22Rv1 (cell line): ENCODE measurements at regions not wholly inside any gene's neighbourhood (a gene's known extent, or its start where the extent isn't known, plus 50 kb on each side); places are given as distances from the start of the nearest gene placed in this dataset.

Experiments
- ZFX ChIP-seq: fragments of 450-650 bp; IDR thresholded peaks from 2 replicates; pipeline ENCODE4 v1.6.1; 2017; ENCODE audit warnings: antibody characterized with exemption, borderline replicate concordance
- TF ChIP-seq, protein P1 (sequence below): fragments of 450-650 bp; IDR thresholded peaks from 2 replicates; pipeline ENCODE4 v1.5.1; 2017; ENCODE audit warnings: mild to moderate bottlenecking

DNA sequence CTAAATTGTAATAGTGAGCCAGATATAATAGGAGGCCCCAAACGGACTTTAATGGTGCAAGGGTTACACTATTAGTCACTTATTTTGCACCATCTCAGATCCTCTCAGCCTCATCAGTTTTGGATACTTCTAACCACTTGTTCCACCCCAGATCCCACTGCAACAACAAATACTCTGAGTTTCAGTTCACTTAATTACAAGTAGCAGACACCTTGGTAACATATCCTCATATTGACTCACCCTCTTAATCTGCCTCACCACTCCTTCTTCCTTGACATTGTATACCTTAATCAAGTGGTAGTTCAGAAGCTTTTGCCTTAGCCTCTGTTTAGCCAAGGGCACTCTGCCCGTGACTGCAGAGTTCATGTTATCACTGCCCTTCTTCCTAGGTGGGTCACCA lies 256.1 kb upstream of the UBASH3B start:
- TF ChIP-seq, protein P1, sequence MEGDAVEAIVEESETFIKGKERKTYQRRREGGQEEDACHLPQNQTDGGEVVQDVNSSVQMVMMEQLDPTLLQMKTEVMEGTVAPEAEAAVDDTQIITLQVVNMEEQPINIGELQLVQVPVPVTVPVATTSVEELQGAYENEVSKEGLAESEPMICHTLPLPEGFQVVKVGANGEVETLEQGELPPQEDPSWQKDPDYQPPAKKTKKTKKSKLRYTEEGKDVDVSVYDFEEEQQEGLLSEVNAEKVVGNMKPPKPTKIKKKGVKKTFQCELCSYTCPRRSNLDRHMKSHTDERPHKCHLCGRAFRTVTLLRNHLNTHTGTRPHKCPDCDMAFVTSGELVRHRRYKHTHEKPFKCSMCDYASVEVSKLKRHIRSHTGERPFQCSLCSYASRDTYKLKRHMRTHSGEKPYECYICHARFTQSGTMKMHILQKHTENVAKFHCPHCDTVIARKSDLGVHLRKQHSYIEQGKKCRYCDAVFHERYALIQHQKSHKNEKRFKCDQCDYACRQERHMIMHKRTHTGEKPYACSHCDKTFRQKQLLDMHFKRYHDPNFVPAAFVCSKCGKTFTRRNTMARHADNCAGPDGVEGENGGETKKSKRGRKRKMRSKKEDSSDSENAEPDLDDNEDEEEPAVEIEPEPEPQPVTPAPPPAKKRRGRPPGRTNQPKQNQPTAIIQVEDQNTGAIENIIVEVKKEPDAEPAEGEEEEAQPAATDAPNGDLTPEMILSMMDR = no peak
- no peak for TF ChIP-seq ZFX
